GM12892 (cell line): ENCODE measurements at regions not wholly inside any gene's neighbourhood (a gene's known extent, or its start where the extent isn't known, plus 50 kb on each side); places are given as distances from the start of the nearest gene placed in this dataset.

Source experiments
- DNase-seq: peaks from one replicate; pipeline ENCODE4 v3.0.0; 2011; ENCODE audit not compliant: insufficient read length
- FAIRE-seq: peaks from 2 replicates; lab custom pipeline; 2011; peaks lifted over from hg19 to GRCh38; lab: Jason Lieb, UNC
- POLR2A ChIP-seq: IDR thresholded peaks from 2 replicates; pipeline ENCODE4 v1.6.1; 2011; ENCODE audit warnings: low read depth, low read length, control low read depth
- POLR2AphosphoS5 ChIP-seq: IDR thresholded peaks from 2 replicates; pipeline ENCODE4 v1.6.1; 2011; ENCODE audit warnings: low read depth, low read length, control low read depth
- TAF1 ChIP-seq: IDR thresholded peaks from 2 replicates; pipeline ENCODE4 v1.6.1; 2011; ENCODE audit warnings: low read depth, mild to moderate bottlenecking, control low read depth, low read length, borderline replicate concordance

DNA sequence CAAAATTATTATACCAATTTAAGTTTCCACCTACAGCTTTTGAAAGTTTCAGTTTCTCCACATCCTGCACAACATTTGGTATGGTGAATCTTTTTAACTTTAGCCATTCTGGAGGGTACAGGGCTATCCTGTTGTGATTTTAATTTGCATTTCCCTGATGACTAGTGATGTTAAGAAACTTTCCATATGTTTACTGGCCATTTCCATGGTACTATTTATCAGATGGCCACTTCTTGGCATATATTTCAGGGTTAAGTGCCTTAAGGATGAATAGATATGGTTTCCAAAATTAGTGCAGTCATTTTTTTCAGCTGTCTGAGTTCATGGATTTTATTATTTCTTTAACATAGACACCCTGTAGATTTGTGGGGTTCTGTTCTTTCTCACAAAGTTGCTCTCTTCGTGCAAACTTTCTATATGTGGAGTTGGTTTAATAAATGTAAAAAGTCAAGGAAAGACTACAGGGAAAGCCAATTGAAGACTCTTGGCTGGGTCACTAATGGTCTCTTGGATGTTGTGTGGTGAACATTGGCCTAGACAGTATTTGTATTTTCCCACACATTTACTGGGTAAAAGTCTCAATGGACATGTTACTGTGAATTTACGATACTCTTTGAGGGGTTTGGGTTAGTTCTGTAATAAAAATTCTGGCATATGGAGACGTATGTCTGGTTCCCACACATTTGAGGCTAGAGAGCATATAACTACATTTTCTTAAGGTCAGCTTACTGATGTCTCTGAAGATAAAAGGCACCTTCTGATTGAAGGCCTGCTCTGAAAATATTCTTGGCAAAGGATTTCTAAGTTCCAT, 147.5 kb upstream of the PDZRN3 start:
- TF ChIP-seq TAF1 (no peak), POLR2AphosphoS5 (no peak), POLR2A (no peak)
- FAIRE-seq (no peak), DNase-seq (no peak)

DNA sequence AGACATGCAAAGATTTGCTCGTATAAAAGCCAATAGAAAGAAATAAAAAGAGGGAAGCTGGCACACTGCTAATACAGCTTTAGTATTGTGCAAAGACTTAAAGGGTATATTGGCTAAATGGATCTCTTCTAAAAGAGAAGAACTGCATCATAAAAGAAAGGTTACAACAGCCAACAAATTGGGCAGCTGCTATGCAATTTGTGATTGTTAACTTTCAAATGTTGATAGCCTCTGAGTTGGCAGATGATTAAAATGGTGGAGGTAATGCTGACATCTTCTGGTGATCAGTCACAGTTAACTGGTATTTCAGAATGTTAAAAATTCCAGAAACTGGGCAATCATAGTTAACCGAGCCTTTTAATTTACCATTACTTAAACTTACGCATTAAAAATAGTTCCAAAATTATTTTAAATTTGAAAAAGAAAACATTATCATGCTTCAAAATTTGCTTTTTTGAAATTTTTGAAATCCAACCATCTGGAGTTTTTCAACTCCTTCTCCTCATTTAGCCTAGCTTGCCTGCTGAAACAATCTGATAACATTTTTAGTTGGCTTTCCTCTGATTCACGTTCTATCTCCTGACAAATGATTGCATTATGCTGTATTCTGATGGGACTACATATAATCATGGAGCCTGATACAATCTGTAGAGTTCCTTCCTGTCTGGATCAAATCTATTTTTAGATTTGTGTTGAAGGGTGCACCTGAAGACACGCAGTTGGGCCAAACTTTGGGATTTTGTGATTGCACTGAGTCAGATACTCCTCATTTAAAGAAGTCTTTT, 144.0 kb upstream of the PDZRN3 start:
- FAIRE-seq, result no peak
- no peak for DNase-seq
- no peak for TF ChIP-seq POLR2AphosphoS5
- TF ChIP-seq POLR2A, result no peak
- no peak for TF ChIP-seq TAF1

GRCh38 chr3:73766599-73767381, 142.0 kb upstream of the PDZRN3 start:
- TF ChIP-seq TAF1 (no peak), POLR2A (no peak), POLR2AphosphoS5 (no peak)
- FAIRE-seq (no peak), DNase-seq (no peak)

- TF ChIP-seq TAF1 (no peak), POLR2A (no peak), POLR2AphosphoS5 (no peak)
These were observed 141.3 kb upstream of the PDZRN3 start for GRCh38 chr3:73765878-73766545.

GRCh38 chr3:73762855-73763254, 138.1 kb upstream of the PDZRN3 start:
- FAIRE-seq, result no peak
- TF ChIP-seq POLR2A, result no peak
- TF ChIP-seq POLR2AphosphoS5, result no peak
- no peak for TF ChIP-seq TAF1

More at GRCh38 chr3:73765878-73766545, 141.3 kb upstream of the PDZRN3 start:
- FAIRE-seq (no peak), DNase-seq (no peak)

GRCh38 chr3:73759297-73759711, 134.6 kb upstream of the PDZRN3 start:
- TF ChIP-seq POLR2AphosphoS5 (no peak), TAF1 (no peak), POLR2A (no peak)
- DNase-seq (no peak), FAIRE-seq (no peak)

More at GRCh38 chr3:73762855-73763254, 138.1 kb upstream of the PDZRN3 start:
- no peak for DNase-seq

GRCh38 chr3:73757536-73757935, 132.8 kb upstream of the PDZRN3 start:
- DNase-seq, result no peak
- no peak for FAIRE-seq
- TF ChIP-seq POLR2A (no peak), TAF1 (no peak), POLR2AphosphoS5 (no peak)

DNA sequence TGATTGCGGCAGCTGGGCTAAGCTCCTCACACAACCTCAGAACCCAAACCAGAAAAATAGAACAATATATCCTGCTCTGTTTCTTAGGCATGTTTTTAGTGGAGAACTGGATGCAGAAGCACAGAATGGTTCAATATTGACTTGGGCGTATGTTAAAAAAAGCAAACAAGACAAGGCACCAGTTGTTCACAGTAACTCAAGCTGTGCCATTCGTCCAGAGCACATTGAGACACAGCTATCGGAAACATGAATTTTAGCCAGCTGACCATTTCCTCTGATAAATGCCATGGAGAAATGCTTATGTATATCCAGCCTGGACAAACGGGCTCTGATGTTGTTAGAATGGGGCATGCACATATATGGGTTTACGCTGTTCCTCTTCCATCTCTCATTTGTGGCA, 129.2 kb upstream of the PDZRN3 start:
- no peak for DNase-seq
- no peak for FAIRE-seq
- TF ChIP-seq TAF1 (no peak), POLR2A (no peak), POLR2AphosphoS5 (no peak)

- FAIRE-seq, result no peak
- no peak for DNase-seq
- no peak for TF ChIP-seq POLR2A
- no peak for TF ChIP-seq POLR2AphosphoS5
- TF ChIP-seq TAF1, result no peak
These were observed 127.6 kb upstream of the PDZRN3 start for GRCh38 chr3:73752338-73752737.

DNA sequence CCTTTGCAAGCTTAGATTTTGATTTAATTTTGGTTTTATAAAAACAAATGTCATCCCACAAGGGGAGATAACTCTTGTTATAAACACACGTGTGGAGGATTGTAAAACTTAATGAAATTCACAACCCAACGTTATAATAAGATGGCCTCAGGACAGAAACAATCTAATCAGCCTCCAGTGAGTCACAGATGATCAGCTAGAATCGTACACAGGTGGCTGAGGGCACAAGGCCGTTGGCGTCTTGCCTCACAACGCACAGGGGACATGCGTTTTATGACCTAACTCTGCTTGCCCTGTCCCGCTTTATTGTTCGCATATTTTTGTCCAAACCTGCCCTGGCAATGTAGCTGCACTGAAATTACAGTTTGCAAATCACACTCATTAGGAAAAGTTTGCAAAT, 121.9 kb upstream of the PDZRN3 start:
- FAIRE-seq, result no peak
- no peak for TF ChIP-seq POLR2AphosphoS5
- TF ChIP-seq POLR2A, result no peak
- no peak for TF ChIP-seq TAF1
- no peak for DNase-seq

DNA sequence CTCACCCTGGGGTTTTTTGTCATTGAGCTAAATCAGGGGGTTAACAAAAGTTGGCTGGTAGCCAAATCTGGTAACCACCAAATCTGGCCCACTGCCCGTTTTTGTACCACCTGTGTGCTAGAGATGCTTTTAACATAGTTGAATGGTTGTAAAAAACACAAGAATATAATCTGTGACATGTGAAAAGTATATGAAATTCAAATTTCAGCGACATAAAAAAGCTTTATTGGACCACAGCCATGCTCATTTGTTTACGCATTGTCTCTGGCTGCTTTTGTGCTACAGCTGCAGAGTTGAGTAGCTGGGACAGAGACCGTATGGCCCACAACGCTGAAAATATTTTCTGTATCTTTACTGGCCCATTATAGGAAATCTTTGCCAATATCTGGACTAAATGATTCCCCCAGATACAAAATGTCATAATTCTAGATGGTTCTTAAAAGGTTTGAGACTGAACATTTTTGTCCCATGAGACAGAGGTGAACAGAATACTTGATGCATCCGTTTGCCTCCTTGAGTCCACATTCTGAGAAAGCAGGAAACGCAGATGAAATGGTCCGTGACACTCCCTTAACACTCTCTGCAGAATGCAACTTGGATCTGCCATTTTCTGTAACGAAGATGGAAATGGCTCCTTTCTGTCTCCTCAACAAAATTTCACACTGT, 120.9 kb upstream of the PDZRN3 start:
- TF ChIP-seq POLR2AphosphoS5 (no peak), TAF1 (no peak), POLR2A (no peak)
- no peak for DNase-seq
- no peak for FAIRE-seq
